ENCODE measurements at regions not wholly inside any gene's neighbourhood (a gene's known extent, or its start where the extent isn't known, plus 50 kb on each side); places are given as distances from the start of the nearest gene placed in this dataset.

DNA sequence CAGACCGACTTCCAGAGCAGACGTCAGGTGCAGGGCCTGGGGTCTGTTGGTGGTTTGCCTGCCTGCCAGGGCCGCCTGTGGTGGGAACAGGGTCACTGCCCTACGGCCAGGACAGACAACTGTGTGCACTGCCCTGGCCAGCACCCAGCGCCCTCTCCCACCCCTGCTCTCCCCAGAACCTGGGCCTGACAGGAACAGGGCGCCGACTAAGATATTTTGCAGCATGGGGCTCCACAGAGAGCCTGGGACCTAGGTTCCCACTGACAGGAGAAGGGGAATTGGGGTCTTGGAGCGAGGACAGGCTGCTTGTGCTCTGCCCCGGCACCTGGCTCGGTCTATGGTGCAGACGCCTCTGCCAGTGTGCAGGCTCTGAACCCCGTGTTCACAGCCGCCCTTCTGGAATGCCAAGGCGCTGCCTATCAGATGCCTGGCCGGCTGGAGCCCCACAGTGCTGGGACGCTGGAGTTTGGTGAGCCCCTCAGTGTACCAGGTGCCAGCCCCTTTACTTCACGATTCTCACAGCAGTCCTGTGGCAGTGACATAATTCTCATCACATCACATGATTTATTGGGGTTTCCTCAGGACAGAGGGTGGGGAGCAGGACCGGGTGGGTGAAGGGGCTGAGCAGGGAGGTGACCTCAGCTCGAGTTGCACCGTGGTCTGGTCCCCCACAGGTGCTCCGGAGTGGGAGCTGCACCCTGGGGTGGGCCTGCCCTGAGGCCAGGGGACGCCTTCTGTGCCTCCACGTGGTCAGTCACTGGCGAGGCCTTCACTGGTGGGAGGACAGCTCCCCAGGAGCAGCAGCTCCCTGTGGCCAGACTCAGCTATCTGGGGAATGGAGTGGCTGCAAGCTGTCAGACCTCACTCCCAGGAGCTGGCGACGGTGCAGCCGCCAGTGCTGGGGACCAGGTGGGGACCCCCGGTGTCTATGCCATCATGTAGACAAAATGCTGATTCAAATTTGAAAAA, 113.8 kb upstream of the LRPAP1 start:
- Histone ChIP-seq H2AK5ac (ENCODE audit: low read length) (no peak overlapping the region), H3K18ac (ENCODE audit: low read length) (no peak overlapping the region), H3K4me1 (ENCODE audit: control insufficient read depth in 1 of 2, insufficient read depth in 2 of 2, low read length in 2 of 2) (peaks cover 3 to 4% of the 10 kb centered on the region in 2 experiments), H3K27me3 (ENCODE audit: insufficient read depth, low read length) (no peaks in the 10 kb centered on the region), H3K14ac (ENCODE audit: low read length) (no peak overlapping the region), H3K36me3 (ENCODE audit: control insufficient read depth in 1 of 2, insufficient read depth in 2 of 2, low read length in 2 of 2) (no peaks in the 10 kb centered on the region), H4K12ac (ENCODE audit: low read depth, low read length) (no peak overlapping the region), H3K23ac (ENCODE audit: low read length) (no peak overlapping the region), H3K79me1 (ENCODE audit: low read length) (no peaks in the 10 kb centered on the region), H4K91ac (ENCODE audit: low read depth, low read length) (no peak overlapping the region), H3K4ac (ENCODE audit: low read depth, low read length) (no peak overlapping the region), H2BK120ac (ENCODE audit: insufficient read depth, low read length, poor library complexity) (no peak overlapping the region), H3K79me2 (ENCODE audit: control insufficient read depth, insufficient read depth, low read length, poor library complexity) (no peaks in the 10 kb centered on the region), H2BK12ac (ENCODE audit: low read length) (no peak overlapping the region), H3K9ac (ENCODE audit: low read length) (no peak overlapping the region), H2AFZ (ENCODE audit: insufficient read depth, low read length, poor library complexity) (no peak overlapping the region), H3K4me3 (ENCODE audit: low read depth, low read length) (no peak overlapping the region), H2BK5ac (ENCODE audit: low read depth, low read length, poor library complexity) (no peak overlapping the region), H3K4me2 (ENCODE audit: low read length) (no peak overlapping the region), H3K27ac (ENCODE audit: low read depth, low read length) (no peak overlapping the region), H4K8ac (ENCODE audit: low read depth, low read length) (no peak overlapping the region), H3K9me3 (ENCODE audit: insufficient read depth, low read depth, low read length) (no peaks in the 10 kb centered on the region)
- WGBS (ENCODE audit: extremely low coverage, insufficient coverage, insufficient read length), result no CpG with 5 or more reads among the region's 28 CpGs
- no peak for DNase-seq

DNA sequence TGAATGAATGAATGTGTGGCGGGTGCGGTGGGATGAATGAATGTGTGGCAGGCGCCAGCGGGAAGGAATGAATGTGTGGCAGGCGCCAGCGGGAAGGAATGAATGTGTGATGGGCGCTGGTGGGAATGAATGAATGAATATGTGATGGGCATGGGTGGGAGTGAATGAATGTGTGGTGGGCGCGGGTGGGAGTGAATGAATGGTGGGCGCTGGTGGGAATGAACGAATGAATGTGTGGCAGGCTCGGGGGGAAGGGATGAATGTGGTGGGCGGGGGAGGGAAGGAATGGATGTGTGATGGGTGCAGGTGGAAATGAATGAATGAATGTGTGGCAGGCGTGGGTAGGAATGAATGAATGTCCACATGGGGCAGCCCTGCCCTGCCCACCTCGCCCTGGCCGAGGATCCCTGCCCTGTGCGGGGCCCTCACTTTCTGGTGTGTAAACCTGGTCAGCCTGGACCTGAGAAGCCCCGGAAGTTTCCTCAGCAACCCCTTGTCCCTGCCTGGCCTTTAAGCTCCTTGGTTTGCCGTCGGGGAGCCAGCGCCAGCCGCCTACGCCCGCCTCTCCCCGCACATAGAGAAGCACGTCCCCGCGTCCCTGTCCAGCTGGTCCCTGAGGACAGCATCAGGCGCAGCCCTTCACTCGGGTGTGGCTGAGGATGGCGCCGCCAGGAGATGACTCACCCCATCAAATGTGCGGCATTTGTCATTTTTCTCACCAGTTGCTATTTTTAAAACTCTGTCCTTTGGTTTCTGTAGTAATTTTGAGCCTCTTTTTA, 112.8 kb upstream of the LRPAP1 start:
- Histone ChIP-seq H2BK12ac (ENCODE audit: low read length) (no peak overlapping the region), H3K4me3 (ENCODE audit: low read depth, low read length) (no peak overlapping the region), H3K14ac (ENCODE audit: low read length) (no peak overlapping the region), H2AK5ac (ENCODE audit: low read length) (no peak overlapping the region), H3K27me3 (ENCODE audit: insufficient read depth, low read length) (no peaks in the 10 kb centered on the region), H3K79me2 (ENCODE audit: control insufficient read depth, insufficient read depth, low read length, poor library complexity) (no peaks in the 10 kb centered on the region), H3K27ac (ENCODE audit: low read depth, low read length) (no peak overlapping the region), H3K23ac (ENCODE audit: low read length) (no peak overlapping the region), H4K91ac (ENCODE audit: low read depth, low read length) (no peak overlapping the region), H4K12ac (ENCODE audit: low read depth, low read length) (no peak overlapping the region), H3K4me2 (ENCODE audit: low read length) (no peak overlapping the region), H2BK120ac (ENCODE audit: insufficient read depth, low read length, poor library complexity) (no peak overlapping the region), H3K18ac (ENCODE audit: low read length) (no peak overlapping the region), H3K4ac (ENCODE audit: low read depth, low read length) (no peak overlapping the region), H4K8ac (ENCODE audit: low read depth, low read length) (no peak overlapping the region), H3K79me1 (ENCODE audit: low read length) (no peaks in the 10 kb centered on the region), H3K36me3 (ENCODE audit: control insufficient read depth in 1 of 2, insufficient read depth in 2 of 2, low read length in 2 of 2) (no peaks in the 10 kb centered on the region), H3K9me3 (ENCODE audit: insufficient read depth, low read depth, low read length) (no peaks in the 10 kb centered on the region), H2BK5ac (ENCODE audit: low read depth, low read length, poor library complexity) (no peak overlapping the region), H3K9ac (ENCODE audit: low read length) (no peak overlapping the region), H3K4me1 (ENCODE audit: control insufficient read depth in 1 of 2, insufficient read depth in 2 of 2, low read length in 2 of 2) (peaks cover 3 to 4% of the 10 kb centered on the region in 2 experiments), H2AFZ (ENCODE audit: insufficient read depth, low read length, poor library complexity) (no peak overlapping the region)
- peak in 1 of 2 donors; percentile 17 for DNase-seq
- 100% methylated on average over 7 of the region's 33 CpGs for WGBS (ENCODE audit: extremely low coverage, insufficient coverage, insufficient read length)

DNA sequence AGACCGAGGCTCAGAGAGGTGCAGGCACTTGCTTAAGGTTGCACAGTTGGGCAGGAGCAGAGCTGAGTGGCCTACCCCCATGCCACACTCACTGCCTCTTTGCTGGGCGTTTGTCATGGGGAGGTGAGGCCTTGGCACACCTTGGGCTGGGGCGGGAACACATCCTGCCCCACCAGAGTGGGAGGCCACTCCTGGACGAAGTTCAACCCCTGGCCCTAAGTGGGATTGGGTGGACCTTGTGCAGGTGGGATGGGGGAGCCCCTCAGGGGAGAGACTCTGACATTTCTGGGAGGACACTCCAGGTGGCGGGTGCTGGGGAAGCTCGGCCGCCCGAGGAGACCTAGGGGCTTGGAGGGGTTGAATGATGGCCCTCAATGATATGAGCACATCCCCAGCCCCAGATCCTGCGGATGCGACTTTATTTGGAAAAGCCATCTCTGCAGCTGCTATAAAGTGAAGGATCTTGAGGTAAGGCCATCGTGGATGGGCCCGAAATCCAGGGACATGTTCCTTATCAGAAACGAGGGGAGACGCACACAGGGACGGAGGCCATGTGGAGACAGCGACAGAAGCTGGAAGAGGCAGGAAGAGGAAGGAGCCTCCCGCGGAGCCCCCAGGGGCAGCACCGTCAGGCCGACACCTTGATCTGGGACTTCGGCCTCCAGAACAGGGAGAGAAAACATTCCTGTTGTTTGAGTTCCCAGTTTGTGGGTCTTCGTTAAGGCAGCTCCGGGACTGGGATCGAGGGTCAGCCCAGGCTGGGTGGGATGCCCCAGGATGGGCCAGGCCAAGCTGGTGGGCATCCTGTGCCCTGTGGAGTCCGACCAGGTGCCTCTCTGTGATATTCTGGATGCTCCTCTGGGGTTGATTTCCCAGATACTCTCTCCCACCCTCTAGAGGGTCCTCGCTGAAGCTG, 111.6 kb upstream of the LRPAP1 start:
- Histone ChIP-seq H3K18ac (ENCODE audit: low read length) (no peak overlapping the region), H4K12ac (ENCODE audit: low read depth, low read length) (no peak overlapping the region), H3K36me3 (ENCODE audit: control insufficient read depth in 1 of 2, insufficient read depth in 2 of 2, low read length in 2 of 2) (no peaks in the 10 kb centered on the region), H4K91ac (ENCODE audit: low read depth, low read length) (no peak overlapping the region), H2AK5ac (ENCODE audit: low read length) (no peak overlapping the region), H3K9me3 (ENCODE audit: insufficient read depth, low read depth, low read length) (no peaks in the 10 kb centered on the region), H3K4me2 (ENCODE audit: low read length) (no peak overlapping the region), H3K79me2 (ENCODE audit: control insufficient read depth, insufficient read depth, low read length, poor library complexity) (no peaks in the 10 kb centered on the region), H2BK12ac (ENCODE audit: low read length) (no peak overlapping the region), H2AFZ (ENCODE audit: insufficient read depth, low read length, poor library complexity) (no peak overlapping the region), H3K79me1 (ENCODE audit: low read length) (no peaks in the 10 kb centered on the region), H3K27ac (ENCODE audit: low read depth, low read length) (no peak overlapping the region), H4K8ac (ENCODE audit: low read depth, low read length) (no peak overlapping the region), H3K4me1 (ENCODE audit: control insufficient read depth in 1 of 2, insufficient read depth in 2 of 2, low read length in 2 of 2) (peaks cover 3 to 4% of the 10 kb centered on the region in 2 experiments), H2BK5ac (ENCODE audit: low read depth, low read length, poor library complexity) (no peak overlapping the region), H2BK120ac (ENCODE audit: insufficient read depth, low read length, poor library complexity) (no peak overlapping the region), H3K14ac (ENCODE audit: low read length) (no peak overlapping the region), H3K27me3 (ENCODE audit: insufficient read depth, low read length) (no peaks in the 10 kb centered on the region), H3K4me3 (ENCODE audit: low read depth, low read length) (no peak overlapping the region), H3K4ac (ENCODE audit: low read depth, low read length) (no peak overlapping the region), H3K23ac (ENCODE audit: low read length) (no peak overlapping the region), H3K9ac (ENCODE audit: low read length) (no peak overlapping the region)
- no peak for DNase-seq
- WGBS (ENCODE audit: extremely low coverage, insufficient coverage, insufficient read length), result no CpG with 5 or more reads among the region's 26 CpGs

Measured in trophoblast cell (in vitro differentiated cells and primary cell).